ENCODE measurements at regions not wholly inside any gene's neighbourhood (a gene's known extent, or its start where the extent isn't known, plus 50 kb on each side); places are given as distances from the start of the nearest gene placed in this dataset.

DNA sequence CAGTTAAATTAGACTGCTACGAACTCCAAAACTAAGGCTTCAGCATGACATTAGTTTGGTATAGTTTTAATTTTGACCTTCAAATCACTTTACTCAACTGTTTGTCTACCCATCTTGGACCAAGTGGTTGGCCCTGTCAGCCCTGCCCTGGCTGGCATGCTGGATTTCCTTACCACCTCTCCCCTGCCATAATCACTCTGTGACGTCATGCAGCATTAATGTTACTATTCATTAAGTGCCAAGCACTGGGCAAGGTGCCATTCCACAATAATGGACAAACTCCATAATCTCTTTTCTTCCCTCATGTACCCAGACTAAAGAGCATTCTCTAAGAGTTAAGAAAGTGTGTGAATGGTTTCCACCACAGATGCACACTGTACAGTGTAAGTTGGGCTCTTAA, 277.0 kb upstream of the INTU start:
- BruUV-seq (replicated peaks): no TSS peak
- CTCF ChIA-PET: no interaction called here
- no peak overlapping the region for H3K4me3 ChIP-seq
- intact Hi-C loops (cut with micrococcal nuclease; ENCODE audit: unreplicated experiment) (no loop called here), in situ Hi-C loops (cut with MboI) (no loop called here)
- SMC1A ChIA-PET (ENCODE audit: uncharacterized antibody, unreplicated experiment): no interaction called here
- H4K20me1 ChIP-seq (ENCODE audit: control insufficient read depth, insufficient read depth): no peaks in the 10 kb centered on the region
- H3K27ac ChIP-seq (ENCODE audit: control insufficient read depth, insufficient read depth): no peak overlapping the region
- H3K4me2 ChIP-seq (ENCODE audit: control insufficient read depth, insufficient read depth): no peak overlapping the region
- no peaks in the 10 kb centered on the region for H3K27me3 ChIP-seq (replicated peaks in 1 of 2; ENCODE audit: control insufficient read depth in 2 of 2, insufficient read depth in 2 of 2, low read length in 1 of 2)
- no peaks in the 10 kb centered on the region for H3K4me1 ChIP-seq (ENCODE audit: control insufficient read depth, insufficient read depth, low read length)
- RAD21 ChIA-PET (ENCODE audit: unreplicated experiment): no interaction called here
- no peaks in the 10 kb centered on the region for H3K36me3 ChIP-seq (ENCODE audit: control insufficient read depth in 2 of 2, insufficient read depth in 2 of 2, low read length in 1 of 2)
- H3K9me3 ChIP-seq (replicated peaks; ENCODE audit: control insufficient read depth, insufficient read depth, low read length): no peaks in the 10 kb centered on the region
- DNase-seq (ENCODE audit: low read depth, low spot score) (no peak), FAIRE-seq (no peak), ATAC-seq (no peak)
- H2AFZ ChIP-seq (ENCODE audit: control insufficient read depth, low read depth, low read length): no peak overlapping the region
- no peak for TF ChIP-seq PML (IDR thresholded peaks at IDR 0.05; ENCODE audit: low read length)
- TF ChIP-seq NFIC (IDR thresholded peaks at IDR 0.05; ENCODE audit: low read depth, low read length): no peak
- no peak for TF ChIP-seq HDAC2 (IDR thresholded peaks at IDR 0.05)
- no peak for TF ChIP-seq ZZZ3 (IDR thresholded peaks at IDR 0.05; ENCODE audit: control insufficient read depth, insufficient read length, low read depth)
- TF ChIP-seq NFYA (IDR thresholded peaks at IDR 0.05; ENCODE audit: borderline replicate concordance, low read depth, low read length): no peak
- TF ChIP-seq CBX5 (IDR thresholded peaks at IDR 0.05; ENCODE audit: low read depth): no peak
- no peak for TF ChIP-seq PAX5 (IDR thresholded peaks at IDR 0.05; ENCODE audit: borderline replicate concordance, low read depth, low read length)
- no peak for TF ChIP-seq IKZF1 (conservative IDR thresholded peaks at IDR 0.05)
- TF ChIP-seq MTA2 (IDR thresholded peaks at IDR 0.05; ENCODE audit: low read depth): no peak
- TF ChIP-seq NFXL1 (IDR thresholded peaks at IDR 0.05; ENCODE audit: borderline replicate concordance): no peak
- TF ChIP-seq NBN (IDR thresholded peaks at IDR 0.05): no peak
- no peak for TF ChIP-seq BRCA1 (IDR thresholded peaks at IDR 0.05; ENCODE audit: low read depth, low read length)
- no peak for TF ChIP-seq ZBED1 (IDR thresholded peaks at IDR 0.05; ENCODE audit: borderline replicate concordance)
- WGBS (ENCODE audit: insufficient coverage, insufficient replicate concordance, low lambda C conversion rate, missing lambda C conversion rate): 7% methylated on average over 2 of the region's 2 CpGs
- POLR2A ChIA-PET: no interaction called here
- H3K79me2 ChIP-seq (ENCODE audit: control insufficient read depth, insufficient read depth, low read length): no peaks in the 10 kb centered on the region
- H3K9ac ChIP-seq (ENCODE audit: control insufficient read depth, insufficient read depth, low read length): no peak overlapping the region

DNA sequence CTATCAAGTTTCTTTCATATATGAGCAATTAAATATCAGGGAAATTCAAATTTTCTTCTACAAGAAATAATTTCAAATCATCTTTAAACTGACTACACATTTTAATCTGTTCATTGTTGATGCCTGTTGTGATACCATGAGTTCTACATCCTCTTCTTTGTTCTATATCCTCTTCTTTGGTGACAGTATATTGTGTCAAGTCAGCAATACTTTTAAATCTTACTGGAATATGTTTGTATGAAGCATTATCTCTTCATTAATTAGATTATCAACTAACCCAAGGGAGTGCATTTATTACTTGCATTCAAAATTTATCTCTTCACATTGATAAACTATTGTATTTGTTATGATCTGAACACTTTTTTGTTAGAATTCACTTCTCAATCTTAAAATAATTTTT, 275.0 kb upstream of the INTU start:
- no peaks in the 10 kb centered on the region for H3K79me2 ChIP-seq (ENCODE audit: control insufficient read depth, insufficient read depth, low read length)
- RAD21 ChIA-PET (ENCODE audit: unreplicated experiment): no interaction called here
- H4K20me1 ChIP-seq (ENCODE audit: control insufficient read depth, insufficient read depth): no peaks in the 10 kb centered on the region
- H3K9me3 ChIP-seq (replicated peaks; ENCODE audit: control insufficient read depth, insufficient read depth, low read length): no peaks in the 10 kb centered on the region
- no peak for FAIRE-seq
- H3K36me3 ChIP-seq (ENCODE audit: control insufficient read depth in 2 of 2, insufficient read depth in 2 of 2, low read length in 1 of 2): no peaks in the 10 kb centered on the region
- in situ Hi-C loops (cut with MboI) (no loop called here), intact Hi-C loops (cut with micrococcal nuclease; ENCODE audit: unreplicated experiment) (no loop called here)
- DNase-seq (ENCODE audit: low read depth, low spot score): no peak
- H3K4me2 ChIP-seq (ENCODE audit: control insufficient read depth, insufficient read depth): no peak overlapping the region
- ATAC-seq: no peak
- H2AFZ ChIP-seq (ENCODE audit: control insufficient read depth, low read depth, low read length): no peak overlapping the region
- POLR2A ChIA-PET: no interaction called here
- no peak overlapping the region for H3K27ac ChIP-seq (ENCODE audit: control insufficient read depth, insufficient read depth)
- H3K27me3 ChIP-seq (replicated peaks in 1 of 2; ENCODE audit: control insufficient read depth in 2 of 2, insufficient read depth in 2 of 2, low read length in 1 of 2): no peaks in the 10 kb centered on the region
- no peaks in the 10 kb centered on the region for H3K4me1 ChIP-seq (ENCODE audit: control insufficient read depth, insufficient read depth, low read length)
- no peak overlapping the region for H3K9ac ChIP-seq (ENCODE audit: control insufficient read depth, insufficient read depth, low read length)
- CTCF ChIA-PET: no interaction called here
- SMC1A ChIA-PET (ENCODE audit: uncharacterized antibody, unreplicated experiment): no interaction called here
- H3K4me3 ChIP-seq: no peak overlapping the region
- BruUV-seq (replicated peaks): no TSS peak
- TF ChIP-seq CEBPB (IDR thresholded peaks at IDR 0.05; ENCODE audit: borderline replicate concordance in 1 of 2, low read depth in 2 of 2, low read length in 2 of 2) (no peak), KAT2A (conservative IDR thresholded peaks at IDR 0.05; ENCODE audit: control insufficient read depth, low read depth, low read length) (no peak), PAX5 (IDR thresholded peaks at IDR 0.05; ENCODE audit: borderline replicate concordance, low read depth, low read length) (no peak)
- TF ChIP-seq, protein P1, sequence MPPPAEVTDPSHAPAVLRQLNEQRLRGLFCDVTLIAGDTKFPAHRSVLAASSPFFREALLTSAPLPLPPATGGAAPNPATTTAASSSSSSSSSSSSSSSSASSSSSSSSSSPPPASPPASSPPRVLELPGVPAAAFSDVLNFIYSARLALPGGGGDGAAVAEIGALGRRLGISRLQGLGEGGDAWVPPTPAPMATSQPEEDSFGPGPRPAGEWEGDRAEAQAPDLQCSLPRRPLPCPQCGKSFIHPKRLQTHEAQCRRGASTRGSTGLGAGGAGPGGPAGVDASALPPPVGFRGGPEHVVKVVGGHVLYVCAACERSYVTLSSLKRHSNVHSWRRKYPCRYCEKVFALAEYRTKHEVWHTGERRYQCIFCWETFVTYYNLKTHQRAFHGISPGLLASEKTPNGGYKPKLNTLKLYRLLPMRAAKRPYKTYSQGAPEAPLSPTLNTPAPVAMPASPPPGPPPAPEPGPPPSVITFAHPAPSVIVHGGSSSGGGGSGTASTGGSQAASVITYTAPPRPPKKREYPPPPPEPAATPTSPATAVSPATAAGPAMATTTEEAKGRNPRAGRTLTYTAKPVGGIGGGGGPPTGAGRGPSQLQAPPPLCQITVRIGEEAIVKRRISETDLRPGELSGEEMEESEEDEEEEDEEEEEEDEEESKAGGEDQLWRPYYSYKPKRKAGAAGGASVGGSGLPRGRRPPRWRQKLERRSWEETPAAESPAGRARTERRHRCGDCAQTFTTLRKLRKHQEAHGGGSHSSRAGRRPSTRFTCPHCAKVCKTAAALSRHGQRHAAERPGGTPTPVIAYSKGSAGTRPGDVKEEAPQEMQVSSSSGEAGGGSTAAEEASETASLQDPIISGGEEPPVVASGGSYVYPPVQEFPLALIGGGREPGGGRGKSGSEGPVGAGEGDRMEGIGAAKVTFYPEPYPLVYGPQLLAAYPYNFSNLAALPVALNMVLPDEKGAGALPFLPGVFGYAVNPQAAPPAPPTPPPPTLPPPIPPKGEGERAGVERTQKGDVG (CRISPR knock-in tag; IDR thresholded peaks at IDR 0.05): no peak
- TF ChIP-seq, protein P2, sequence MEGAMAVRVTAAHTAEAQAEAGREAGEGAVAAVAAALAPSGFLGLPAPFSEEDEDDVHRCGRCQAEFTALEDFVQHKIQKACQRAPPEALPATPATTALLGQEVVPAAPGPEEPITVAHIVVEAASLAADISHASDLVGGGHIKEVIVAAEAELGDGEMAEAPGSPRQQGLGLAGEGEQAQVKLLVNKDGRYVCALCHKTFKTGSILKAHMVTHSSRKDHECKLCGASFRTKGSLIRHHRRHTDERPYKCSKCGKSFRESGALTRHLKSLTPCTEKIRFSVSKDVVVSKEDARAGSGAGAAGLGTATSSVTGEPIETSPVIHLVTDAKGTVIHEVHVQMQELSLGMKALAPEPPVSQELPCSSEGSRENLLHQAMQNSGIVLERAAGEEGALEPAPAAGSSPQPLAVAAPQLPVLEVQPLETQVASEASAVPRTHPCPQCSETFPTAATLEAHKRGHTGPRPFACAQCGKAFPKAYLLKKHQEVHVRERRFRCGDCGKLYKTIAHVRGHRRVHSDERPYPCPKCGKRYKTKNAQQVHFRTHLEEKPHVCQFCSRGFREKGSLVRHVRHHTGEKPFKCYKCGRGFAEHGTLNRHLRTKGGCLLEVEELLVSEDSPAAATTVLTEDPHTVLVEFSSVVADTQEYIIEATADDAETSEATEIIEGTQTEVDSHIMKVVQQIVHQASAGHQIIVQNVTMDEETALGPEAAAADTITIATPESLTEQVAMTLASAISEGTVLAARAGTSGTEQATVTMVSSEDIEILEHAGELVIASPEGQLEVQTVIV (IDR thresholded peaks at IDR 0.05; ENCODE audit: borderline replicate concordance, partially characterized antibody): no peak
